ENCODE measurements at regions not wholly inside any gene's neighbourhood (a gene's known extent, or its start where the extent isn't known, plus 50 kb on each side); places are given as distances from the start of the nearest gene placed in this dataset.

DNA sequence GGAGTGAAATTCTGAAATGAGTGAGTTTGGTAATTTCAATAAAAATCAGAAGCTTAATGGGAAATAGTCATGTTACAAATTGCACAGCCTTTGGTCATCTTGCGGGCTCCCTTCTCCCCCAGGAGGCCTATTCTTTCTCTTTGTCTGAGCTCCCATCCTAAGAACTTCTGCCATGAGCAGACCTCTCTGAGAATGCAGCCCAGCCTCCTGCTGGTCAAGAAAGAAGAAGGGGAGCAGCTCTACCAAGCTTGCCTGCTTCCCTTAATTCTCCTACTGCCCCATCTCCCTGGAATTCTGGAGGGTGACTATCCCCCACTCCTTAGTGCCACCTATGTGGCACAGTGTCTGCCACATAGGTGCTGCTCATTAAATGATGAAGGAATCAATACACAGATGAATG is 300.7 kb upstream of the DAB1 start:
- H3K36me3 Mint-ChIP-seq = no peaks in the 10 kb centered on the region
- Histone ChIP-seq H3K4me2 (peak overlapping the region; percentile 36), H3K27me3 (no peaks in the 10 kb centered on the region)

DNA sequence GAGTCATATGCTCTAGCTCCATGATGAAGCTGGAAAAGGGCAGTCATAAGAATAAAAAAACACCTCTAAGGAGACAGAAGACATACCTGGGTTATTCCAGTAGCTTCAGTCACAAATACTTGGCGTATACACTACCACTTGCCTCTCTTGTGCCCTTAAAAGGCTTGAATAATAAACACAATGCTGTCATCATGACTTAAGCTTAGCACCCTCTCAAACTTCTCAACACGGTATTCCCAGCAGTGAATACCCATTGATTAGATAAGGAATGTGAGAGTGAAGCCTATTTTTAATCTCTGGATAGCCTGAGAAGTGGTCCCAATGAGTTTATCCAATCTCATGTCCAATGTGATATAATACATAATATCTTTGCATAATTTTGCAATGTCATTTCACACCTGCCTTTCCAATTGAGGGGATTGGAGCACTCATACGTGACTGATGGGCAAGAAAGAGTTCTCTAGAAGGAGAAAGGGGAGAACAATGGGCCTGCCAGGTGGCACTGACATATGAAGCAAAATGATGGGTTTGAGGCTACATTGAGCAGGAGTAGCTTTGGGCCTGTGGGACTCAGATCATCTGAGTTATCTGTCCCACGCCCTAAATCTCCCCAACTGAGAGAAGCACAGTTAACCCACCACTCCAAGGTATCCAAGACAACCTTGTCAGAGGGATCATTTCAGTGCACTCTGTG is 298.6 kb upstream of the DAB1 start:
- TF ChIP-seq EZH2 (IDR thresholded peaks at IDR 0.05) = no peak
- no peak for TF ChIP-seq EZH2phosphoT487 (IDR thresholded peaks at IDR 0.05)
- TF ChIP-seq, protein P1, sequence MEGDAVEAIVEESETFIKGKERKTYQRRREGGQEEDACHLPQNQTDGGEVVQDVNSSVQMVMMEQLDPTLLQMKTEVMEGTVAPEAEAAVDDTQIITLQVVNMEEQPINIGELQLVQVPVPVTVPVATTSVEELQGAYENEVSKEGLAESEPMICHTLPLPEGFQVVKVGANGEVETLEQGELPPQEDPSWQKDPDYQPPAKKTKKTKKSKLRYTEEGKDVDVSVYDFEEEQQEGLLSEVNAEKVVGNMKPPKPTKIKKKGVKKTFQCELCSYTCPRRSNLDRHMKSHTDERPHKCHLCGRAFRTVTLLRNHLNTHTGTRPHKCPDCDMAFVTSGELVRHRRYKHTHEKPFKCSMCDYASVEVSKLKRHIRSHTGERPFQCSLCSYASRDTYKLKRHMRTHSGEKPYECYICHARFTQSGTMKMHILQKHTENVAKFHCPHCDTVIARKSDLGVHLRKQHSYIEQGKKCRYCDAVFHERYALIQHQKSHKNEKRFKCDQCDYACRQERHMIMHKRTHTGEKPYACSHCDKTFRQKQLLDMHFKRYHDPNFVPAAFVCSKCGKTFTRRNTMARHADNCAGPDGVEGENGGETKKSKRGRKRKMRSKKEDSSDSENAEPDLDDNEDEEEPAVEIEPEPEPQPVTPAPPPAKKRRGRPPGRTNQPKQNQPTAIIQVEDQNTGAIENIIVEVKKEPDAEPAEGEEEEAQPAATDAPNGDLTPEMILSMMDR (IDR thresholded peaks at IDR 0.05) = no peak
- H3K9me3 Mint-ChIP-seq = no peaks in the 10 kb centered on the region
- H4K20me1 ChIP-seq (ENCODE audit: low read depth) = no peaks in the 10 kb centered on the region
- H3K27me3 Mint-ChIP-seq (ENCODE audit: insufficient read depth, low read depth) = no peaks in the 10 kb centered on the region
- H2AFZ ChIP-seq (replicated peaks) = no peak overlapping the region
- no peaks in the 10 kb centered on the region for H3K79me2 ChIP-seq (ENCODE audit: low read depth)
- H3K36me3 ChIP-seq = no peaks in the 10 kb centered on the region
- no peaks in the 10 kb centered on the region for H3F3A ChIP-seq (ENCODE audit: low read depth)
- no peak overlapping the region for H3K4me2 ChIP-seq
- peaks cover 17% of the 10 kb centered on the region for H3K4me1 Mint-ChIP-seq
- H3K27ac ChIP-seq = no peak overlapping the region
- H3K4me1 ChIP-seq = peaks cover 15% of the 10 kb centered on the region
- no peak overlapping the region for H3K4me3 ChIP-seq
- H3K4me3 Mint-ChIP-seq = no peak overlapping the region
- no peaks in the 10 kb centered on the region for H3K9me3 ChIP-seq (ENCODE audit: low read depth)
- H3K27ac Mint-ChIP-seq = no peak overlapping the region
- H3K36me3 Mint-ChIP-seq = no peaks in the 10 kb centered on the region
- no peak for DNase-seq (ENCODE audit: low spot score)
- no peak overlapping the region for H3K9ac ChIP-seq
- no peaks in the 10 kb centered on the region for H3K27me3 ChIP-seq

More for the DNA sequence above, 300.7 kb upstream of the DAB1 start:
- H3K27me3 Mint-ChIP-seq (ENCODE audit: insufficient read depth, low read depth) = no peaks in the 10 kb centered on the region
- Histone ChIP-seq H2AFZ (replicated peaks) (no peak overlapping the region), H3K4me1 (peaks cover 15% of the 10 kb centered on the region), H4K20me1 (ENCODE audit: low read depth) (no peaks in the 10 kb centered on the region), H3K9ac (no peak overlapping the region), H3K27ac (no peak overlapping the region), H3K4me3 (no peak overlapping the region), H3K79me2 (ENCODE audit: low read depth) (no peaks in the 10 kb centered on the region), H3K36me3 (no peaks in the 10 kb centered on the region), H3K9me3 (ENCODE audit: low read depth) (no peaks in the 10 kb centered on the region), H3F3A (ENCODE audit: low read depth) (no peaks in the 10 kb centered on the region)
- TF ChIP-seq, protein P1 (IDR thresholded peaks at IDR 0.05) = peak; percentile 19
- no peak for TF ChIP-seq EZH2phosphoT487 (IDR thresholded peaks at IDR 0.05)
- TF ChIP-seq EZH2 (IDR thresholded peaks at IDR 0.05) = no peak
- no peaks in the 10 kb centered on the region for H3K9me3 Mint-ChIP-seq
- no peak overlapping the region for H3K4me3 Mint-ChIP-seq
- no peak overlapping the region for H3K27ac Mint-ChIP-seq
- H3K4me1 Mint-ChIP-seq = peaks cover 15% of the 10 kb centered on the region
- peak; percentile 20 for DNase-seq (ENCODE audit: low spot score)

DNA sequence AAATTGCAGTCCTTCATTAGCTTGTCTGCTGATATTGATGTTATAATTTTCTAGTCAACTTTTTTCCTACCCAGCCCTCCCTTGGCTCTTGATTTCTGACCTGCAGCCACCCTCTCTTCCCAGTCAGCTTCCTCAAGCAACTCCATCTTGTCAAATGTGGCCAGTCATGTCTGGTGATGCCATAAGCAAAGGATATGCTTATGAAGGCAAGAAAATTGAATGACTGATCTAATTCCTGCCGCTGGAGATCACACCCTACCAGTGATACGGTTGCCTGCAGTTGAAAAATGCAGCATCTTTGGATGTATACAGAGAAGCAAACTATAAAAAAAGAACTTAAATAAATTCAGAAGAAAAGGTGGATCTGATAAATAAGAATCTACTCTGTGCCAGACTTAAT is 297.1 kb upstream of the DAB1 start:
- Mint-ChIP-seq H3K4me3 (no peak overlapping the region), H3K27ac (no peak overlapping the region), H3K4me1 (peaks cover 17% of the 10 kb centered on the region), H3K27me3 (ENCODE audit: insufficient read depth, low read depth) (no peaks in the 10 kb centered on the region), H3K36me3 (no peaks in the 10 kb centered on the region), H3K9me3 (no peaks in the 10 kb centered on the region)
- no peaks in the 10 kb centered on the region for H3F3A ChIP-seq (ENCODE audit: low read depth)
- no peak overlapping the region for H3K27ac ChIP-seq
- no peak overlapping the region for H2AFZ ChIP-seq (replicated peaks)
- H3K4me2 ChIP-seq = no peak overlapping the region
- H3K4me1 ChIP-seq = peaks cover 15% of the 10 kb centered on the region
- H4K20me1 ChIP-seq (ENCODE audit: low read depth) = no peaks in the 10 kb centered on the region
- no peaks in the 10 kb centered on the region for H3K79me2 ChIP-seq (ENCODE audit: low read depth)
- H3K4me3 ChIP-seq = no peak overlapping the region
- H3K9me3 ChIP-seq (ENCODE audit: low read depth) = no peaks in the 10 kb centered on the region
- no peaks in the 10 kb centered on the region for H3K36me3 ChIP-seq
- DNase-seq (ENCODE audit: low spot score) = no peak
- no peak overlapping the region for H3K9ac ChIP-seq
- no peaks in the 10 kb centered on the region for H3K27me3 ChIP-seq
- TF ChIP-seq EZH2phosphoT487 (IDR thresholded peaks at IDR 0.05) = no peak

DNA sequence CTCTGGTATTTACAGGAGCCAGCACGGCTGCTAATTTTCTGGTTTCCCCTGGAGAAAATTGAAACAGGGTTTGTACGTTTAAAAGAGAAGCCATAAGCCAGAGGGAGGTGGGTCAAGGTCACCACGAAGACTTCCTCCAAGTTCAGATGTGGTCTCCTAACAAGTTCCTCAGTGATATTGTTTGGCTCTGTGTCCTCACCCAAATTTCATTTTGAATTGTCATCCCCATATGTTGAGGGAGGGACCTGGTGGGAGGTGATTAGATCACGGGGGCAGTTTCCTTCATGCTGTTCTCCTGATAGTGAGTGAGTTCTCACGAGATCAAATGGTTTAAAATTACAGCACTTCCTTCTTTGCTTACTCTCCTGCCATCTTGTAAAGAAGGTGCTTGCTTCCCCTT is 295.4 kb upstream of the DAB1 start:
- H3K4me1 Mint-ChIP-seq = peaks cover 8% of the 10 kb centered on the region
- Histone ChIP-seq H3K79me2 (ENCODE audit: low read depth) (no peaks in the 10 kb centered on the region), H3K4me1 (peaks cover 9% of the 10 kb centered on the region), H3K27ac (no peak overlapping the region), H3K36me3 (no peaks in the 10 kb centered on the region), H4K20me1 (ENCODE audit: low read depth) (no peaks in the 10 kb centered on the region), H3K9me3 (ENCODE audit: low read depth) (no peaks in the 10 kb centered on the region), H3K27me3 (no peaks in the 10 kb centered on the region), H3K9ac (no peak overlapping the region), H2AFZ (replicated peaks) (no peak overlapping the region), H3F3A (ENCODE audit: low read depth) (no peaks in the 10 kb centered on the region), H3K4me3 (no peak overlapping the region), H3K4me2 (no peak overlapping the region)
- H3K36me3 Mint-ChIP-seq = no peaks in the 10 kb centered on the region
- peaks cover 3% of the 10 kb centered on the region for H3K9me3 Mint-ChIP-seq
- DNase-seq (ENCODE audit: low spot score) = no peak
- no peak overlapping the region for H3K4me3 Mint-ChIP-seq
- TF ChIP-seq EZH2 (IDR thresholded peaks at IDR 0.05) (no peak), EZH2phosphoT487 (IDR thresholded peaks at IDR 0.05) (no peak)
- TF ChIP-seq, protein P1 (IDR thresholded peaks at IDR 0.05) = no peak
- peak overlapping the region; percentile 89 for H3K27ac Mint-ChIP-seq
- no peaks in the 10 kb centered on the region for H3K27me3 Mint-ChIP-seq (ENCODE audit: insufficient read depth, low read depth)

Data from neural progenitor cell (in vitro differentiated cells).